ENCODE measurements at regions not wholly inside any gene's neighbourhood (a gene's known extent, or its start where the extent isn't known, plus 50 kb on each side); places are given as distances from the start of the nearest gene placed in this dataset.

DNA sequence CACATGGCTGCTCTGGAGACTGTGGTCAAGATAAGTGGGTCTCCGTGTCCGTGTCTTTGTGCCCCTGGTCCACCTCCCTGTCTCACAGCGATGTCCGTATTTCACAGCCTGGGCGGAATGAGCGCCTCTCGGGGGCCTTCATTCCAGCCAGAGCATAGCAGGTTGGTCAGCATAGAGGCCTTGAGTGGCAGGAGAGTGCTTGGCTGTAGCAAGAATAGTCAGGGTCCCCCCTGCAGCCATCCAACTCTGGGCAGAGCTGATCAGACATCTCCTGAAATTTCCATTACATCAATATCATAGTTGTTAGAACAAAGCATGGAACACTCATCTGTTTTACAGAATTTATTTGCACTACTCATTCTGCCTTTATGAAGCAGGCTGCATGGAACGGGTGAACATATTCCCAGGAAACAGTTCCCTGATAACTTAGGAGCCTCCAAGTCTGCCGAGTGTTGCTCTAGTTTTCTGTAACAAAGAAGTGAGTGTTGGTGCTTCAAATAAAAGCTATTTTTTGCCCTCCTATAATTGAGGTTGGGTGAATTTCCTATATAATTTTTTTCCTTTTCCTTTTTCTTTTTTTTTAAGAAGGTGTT is 255.3 kb downstream of the INHBA start:
- Histone ChIP-seq H3K4me1 (ENCODE audit: control insufficient read depth in 1 of 2, low read depth in 2 of 2) (peaks cover 9 to 44% of the 10 kb centered on the region in 2 donors), H3K27me3 (replicated peaks; ENCODE audit: insufficient read depth) (no peaks in the 10 kb centered on the region), H3K9me3 (no peaks in the 10 kb centered on the region), H3K27ac (peak overlapping the region; percentile 62 to 71), H3K36me3 (no peaks in the 10 kb centered on the region), H3K4me3 (no peak overlapping the region)
- TF ChIP-seq, protein P1, sequence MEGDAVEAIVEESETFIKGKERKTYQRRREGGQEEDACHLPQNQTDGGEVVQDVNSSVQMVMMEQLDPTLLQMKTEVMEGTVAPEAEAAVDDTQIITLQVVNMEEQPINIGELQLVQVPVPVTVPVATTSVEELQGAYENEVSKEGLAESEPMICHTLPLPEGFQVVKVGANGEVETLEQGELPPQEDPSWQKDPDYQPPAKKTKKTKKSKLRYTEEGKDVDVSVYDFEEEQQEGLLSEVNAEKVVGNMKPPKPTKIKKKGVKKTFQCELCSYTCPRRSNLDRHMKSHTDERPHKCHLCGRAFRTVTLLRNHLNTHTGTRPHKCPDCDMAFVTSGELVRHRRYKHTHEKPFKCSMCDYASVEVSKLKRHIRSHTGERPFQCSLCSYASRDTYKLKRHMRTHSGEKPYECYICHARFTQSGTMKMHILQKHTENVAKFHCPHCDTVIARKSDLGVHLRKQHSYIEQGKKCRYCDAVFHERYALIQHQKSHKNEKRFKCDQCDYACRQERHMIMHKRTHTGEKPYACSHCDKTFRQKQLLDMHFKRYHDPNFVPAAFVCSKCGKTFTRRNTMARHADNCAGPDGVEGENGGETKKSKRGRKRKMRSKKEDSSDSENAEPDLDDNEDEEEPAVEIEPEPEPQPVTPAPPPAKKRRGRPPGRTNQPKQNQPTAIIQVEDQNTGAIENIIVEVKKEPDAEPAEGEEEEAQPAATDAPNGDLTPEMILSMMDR (IDR thresholded peaks at IDR 0.05): no peak
- DNase-seq (ENCODE audit: low spot score) (no peak), ATAC-seq (ENCODE audit: insufficient number of reproducible peaks, low FRiP score, low read depth) (no peak)

DNA sequence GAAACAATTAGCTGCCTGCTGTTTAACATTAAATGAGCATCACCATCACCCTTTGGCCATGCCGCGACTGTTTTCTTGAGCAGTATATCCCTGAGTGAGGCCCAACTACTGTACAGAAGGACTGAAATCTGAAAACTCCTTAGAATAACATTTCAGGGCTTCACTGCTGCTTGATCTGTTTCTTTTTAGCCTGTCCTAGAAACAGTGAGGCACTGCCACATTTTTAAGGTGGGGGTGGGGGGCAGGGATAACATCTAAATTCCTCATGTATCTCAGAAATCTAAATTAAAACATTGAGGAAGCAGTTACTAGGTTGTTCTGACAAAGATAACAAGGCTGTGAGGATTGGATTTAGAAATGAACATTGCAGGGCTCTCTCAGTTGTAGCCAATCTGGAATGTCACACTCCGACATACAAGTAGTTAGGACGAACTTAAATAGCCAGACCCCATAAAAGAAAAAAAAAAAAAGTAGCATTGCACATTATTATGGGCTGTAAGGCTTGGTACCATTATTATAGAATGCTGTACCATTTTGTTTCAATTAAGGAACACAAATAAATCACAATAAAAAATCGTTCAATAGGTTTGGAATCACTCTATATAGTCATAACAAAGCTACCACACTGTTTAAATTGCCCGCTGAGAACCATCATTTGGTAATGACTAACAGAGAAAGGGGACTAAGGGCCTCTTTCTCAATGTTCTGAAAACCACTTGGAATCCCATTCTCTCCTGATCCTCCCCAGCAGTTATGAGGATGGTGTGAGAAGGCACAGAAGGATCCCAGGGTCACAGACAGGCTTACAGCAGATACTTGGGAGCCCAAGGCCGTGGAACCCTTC is 256.1 kb downstream of the INHBA start:
- no peaks in the 10 kb centered on the region for H3K27me3 ChIP-seq (replicated peaks; ENCODE audit: insufficient read depth)
- H3K9me3 ChIP-seq: no peaks in the 10 kb centered on the region
- H3K4me3 ChIP-seq: no peak overlapping the region
- no peak for DNase-seq (ENCODE audit: low spot score)
- peaks cover 9 to 44% of the 10 kb centered on the region in 2 donors for H3K4me1 ChIP-seq (ENCODE audit: control insufficient read depth in 1 of 2, low read depth in 2 of 2)
- peak overlapping the region; percentile 62 to 71 for H3K27ac ChIP-seq
- ATAC-seq (ENCODE audit: insufficient number of reproducible peaks, low FRiP score, low read depth): no peak
- TF ChIP-seq, protein P1 (IDR thresholded peaks at IDR 0.05): no peak
- H3K36me3 ChIP-seq: no peaks in the 10 kb centered on the region

GRCh38 chr7:41445946-41446345 is 256.9 kb downstream of the INHBA start:
- H3K9me3 ChIP-seq: no peaks in the 10 kb centered on the region
- TF ChIP-seq, protein P1 (IDR thresholded peaks at IDR 0.05): no peak
- DNase-seq (ENCODE audit: low spot score): no peak

DNA sequence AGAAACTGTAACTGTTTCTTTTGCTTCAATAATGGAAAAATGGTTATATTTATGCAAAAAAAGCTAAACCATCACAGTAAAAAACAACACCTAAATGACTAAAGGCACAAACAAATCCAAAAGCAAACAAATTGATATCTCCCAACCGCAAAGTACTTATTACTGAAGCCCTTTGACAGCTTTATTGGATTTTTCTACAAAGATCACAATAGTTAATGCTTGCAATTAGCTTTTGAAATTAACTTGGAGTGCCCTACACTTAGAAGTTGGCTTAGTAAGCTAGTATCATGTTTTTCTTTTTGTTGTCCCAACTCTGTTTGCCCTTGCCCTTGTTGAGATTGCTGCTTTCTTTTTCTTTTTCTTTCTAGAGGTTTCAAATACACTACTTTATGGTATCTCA is 257.5 kb downstream of the INHBA start:
- Histone ChIP-seq H3K36me3 (no peaks in the 10 kb centered on the region), H3K9me3 (no peaks in the 10 kb centered on the region), H3K4me1 (ENCODE audit: control insufficient read depth in 1 of 2, low read depth in 2 of 2) (peaks cover 9 to 44% of the 10 kb centered on the region in 2 donors), H3K4me3 (no peak overlapping the region), H3K27ac (no peak overlapping the region), H3K27me3 (replicated peaks; ENCODE audit: insufficient read depth) (no peaks in the 10 kb centered on the region)
- DNase-seq (ENCODE audit: low spot score) (no peak), ATAC-seq (ENCODE audit: insufficient number of reproducible peaks, low FRiP score, low read depth) (no peak)
- TF ChIP-seq, protein P1 (IDR thresholded peaks at IDR 0.05): no peak

More at GRCh38 chr7:41445946-41446345, 256.9 kb downstream of the INHBA start:
- H3K27me3 ChIP-seq (replicated peaks; ENCODE audit: insufficient read depth): no peaks in the 10 kb centered on the region
- peaks cover 9 to 44% of the 10 kb centered on the region in 2 donors for H3K4me1 ChIP-seq (ENCODE audit: control insufficient read depth in 1 of 2, low read depth in 2 of 2)
- H3K27ac ChIP-seq: no peak overlapping the region
- ATAC-seq (ENCODE audit: insufficient number of reproducible peaks, low FRiP score, low read depth): no peak
- no peak overlapping the region for H3K4me3 ChIP-seq
- no peaks in the 10 kb centered on the region for H3K36me3 ChIP-seq

- Histone ChIP-seq H3K27ac (no peak overlapping the region), H3K36me3 (no peaks in the 10 kb centered on the region), H3K4me3 (no peak overlapping the region), H3K4me1 (ENCODE audit: control insufficient read depth in 1 of 2, low read depth in 2 of 2) (peaks cover 9 to 29% of the 10 kb centered on the region in 2 donors), H3K27me3 (replicated peaks; ENCODE audit: insufficient read depth) (no peaks in the 10 kb centered on the region), H3K9me3 (no peaks in the 10 kb centered on the region)
- TF ChIP-seq, protein P1 (IDR thresholded peaks at IDR 0.05): no peak
- ATAC-seq (ENCODE audit: insufficient number of reproducible peaks, low FRiP score, low read depth) (no peak), DNase-seq (ENCODE audit: low spot score) (no peak)
Measured at GRCh38 chr7:41439515-41439879, 263.4 kb downstream of the INHBA start.
